Right lobe of liver (tissue), 4 donors: ENCODE measurements at regions not wholly inside any gene's neighbourhood (a gene's known extent, or its start where the extent isn't known, plus 50 kb on each side); places are given as distances from the start of the nearest gene placed in this dataset.

Source experiments
- CTCF ChIP-seq, 4 donors: fragments of 200-600 bp in 3 of 4; fragments of 450-650 bp in 1 of 4; IDR thresholded peaks; one replicate each; pipeline versions ENCODE4 v1.5.1 to v1.8.0; 2016 to 2022; ENCODE audit warnings: antibody characterized with exemption in 4 of 4, mild to moderate bottlenecking in 2 of 4
- POLR2A ChIP-seq: fragments of 450-650 bp; IDR thresholded peaks from one replicate; pipeline ENCODE4 v1.6.1; 2017; ENCODE audit warnings: antibody characterized with exemption, mild to moderate bottlenecking
- donor health status: DM: no; HTN: no; CAD: no.
- donor health status: DM: no; HTN: no; CAD: no.
- donor health status: DM: no; HTN: yes; CAD: no.

DNA sequence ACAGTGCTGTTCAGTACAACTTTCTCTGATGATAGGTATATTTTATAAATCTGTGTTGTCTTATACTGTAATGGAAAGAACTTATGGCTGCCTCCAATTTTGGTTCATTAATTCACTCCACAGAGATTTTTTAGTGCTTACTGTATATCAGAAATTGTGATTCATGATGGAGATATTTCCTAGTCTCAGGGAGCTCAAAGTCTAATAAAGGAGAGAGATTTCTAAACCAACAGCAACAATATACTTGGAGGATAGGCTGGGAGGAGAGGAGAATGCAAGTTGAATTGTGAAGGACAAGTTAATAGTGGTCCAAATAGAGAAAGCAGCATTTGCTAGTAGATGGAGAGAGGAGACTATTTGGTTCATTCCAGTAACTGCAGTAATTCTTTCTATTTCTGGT, 63.5 kb downstream of the TANC2 start:
- TF ChIP-seq CTCF (IDR thresholded peaks at IDR 0.05) (no peak), POLR2A (no peak)
